ENCODE measurements at regions not wholly inside any gene's neighbourhood (a gene's known extent, or its start where the extent isn't known, plus 50 kb on each side); places are given as distances from the start of the nearest gene placed in this dataset.

GRCh38 chr11:111045874-111046273, 199.7 kb upstream of the POU2AF2 start:
- 100% methylated on average over 1 of the region's 1 CpG for WGBS (ENCODE audit: insufficient coverage)
- H3K27me3 ChIP-seq (ENCODE audit: control insufficient read depth, insufficient read depth, low read length) = no peaks in the 10 kb centered on the region
- TF ChIP-seq CTCF (IDR thresholded peaks at IDR 0.05) = no peak
- intact Hi-C loops (cut with micrococcal nuclease) = no loop called here
- ATAC-seq (no peak), DNase-seq (no peak)
- H3K4me3 ChIP-seq (ENCODE audit: low read length) = no peak overlapping the region
- H3K36me3 Mint-ChIP-seq = no peaks in the 10 kb centered on the region
- H3K27ac ChIP-seq (ENCODE audit: low read length) = no peak overlapping the region
- peaks cover 2 to 4% of the 10 kb centered on the region in 2 donors for H3K9me3 Mint-ChIP-seq
- no peaks in the 10 kb centered on the region for H3K36me3 ChIP-seq (ENCODE audit: control insufficient read depth, insufficient read depth, low read length)
- no peaks in the 10 kb centered on the region for H3K4me1 ChIP-seq (ENCODE audit: control insufficient read depth, insufficient read depth, low read length)
- H3K4me1 Mint-ChIP-seq = no peaks in the 10 kb centered on the region
- H3K4me3 Mint-ChIP-seq = no peak overlapping the region
- no peak overlapping the region for H3K27ac Mint-ChIP-seq
- H3K27me3 Mint-ChIP-seq (ENCODE audit: low read depth in 2 of 2) = peaks cover 0 to 9% of the 10 kb centered on the region in 2 donors
- no peaks in the 10 kb centered on the region for H3K9me3 ChIP-seq (ENCODE audit: control insufficient read depth, insufficient read depth, low read length)

DNA sequence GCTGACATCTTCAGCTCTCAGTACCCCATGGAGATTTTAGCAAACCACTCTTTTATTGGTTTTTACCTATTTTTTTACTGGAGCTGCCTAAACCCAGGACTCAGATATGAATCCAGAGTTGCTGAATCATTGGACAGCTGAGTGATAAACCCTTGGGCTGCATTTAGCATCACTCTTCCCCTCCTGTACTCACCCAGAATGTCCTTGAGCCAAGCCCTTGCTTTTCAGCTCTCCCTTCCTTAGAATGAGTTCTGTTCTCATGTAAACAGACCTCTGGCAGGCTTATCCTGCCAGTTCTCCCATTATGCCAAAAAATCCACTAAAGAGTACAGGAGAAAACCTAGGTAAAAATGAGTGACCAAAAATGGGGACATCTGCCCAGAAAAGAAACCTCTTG, 200.1 kb upstream of the POU2AF2 start:
- no peaks in the 10 kb centered on the region for H3K4me1 ChIP-seq (ENCODE audit: control insufficient read depth, insufficient read depth, low read length)
- no peaks in the 10 kb centered on the region for H3K4me1 Mint-ChIP-seq
- no peak for TF ChIP-seq CTCF (IDR thresholded peaks at IDR 0.05)
- DNase-seq = no peak
- peaks cover 0 to 9% of the 10 kb centered on the region in 2 donors for H3K27me3 Mint-ChIP-seq (ENCODE audit: low read depth in 2 of 2)
- no peak overlapping the region for H3K27ac ChIP-seq (ENCODE audit: low read length)
- H3K4me3 Mint-ChIP-seq = no peak overlapping the region
- H3K27ac Mint-ChIP-seq = no peak overlapping the region
- no peaks in the 10 kb centered on the region for H3K36me3 ChIP-seq (ENCODE audit: control insufficient read depth, insufficient read depth, low read length)
- H3K36me3 Mint-ChIP-seq = no peaks in the 10 kb centered on the region
- no peak overlapping the region for H3K4me3 ChIP-seq (ENCODE audit: low read length)
- no peaks in the 10 kb centered on the region for H3K9me3 ChIP-seq (ENCODE audit: control insufficient read depth, insufficient read depth, low read length)
- H3K27me3 ChIP-seq (ENCODE audit: control insufficient read depth, insufficient read depth, low read length) = no peaks in the 10 kb centered on the region
- H3K9me3 Mint-ChIP-seq = peaks cover 2 to 3% of the 10 kb centered on the region in 2 donors
- intact Hi-C loops (cut with micrococcal nuclease) = no loop called here
- no peak for ATAC-seq

- no peaks in the 10 kb centered on the region for H3K4me1 Mint-ChIP-seq
- no peak for DNase-seq
- Histone ChIP-seq H3K4me3 (ENCODE audit: low read length) (no peak overlapping the region), H3K9me3 (ENCODE audit: control insufficient read depth, insufficient read depth, low read length) (no peaks in the 10 kb centered on the region), H3K4me1 (ENCODE audit: control insufficient read depth, insufficient read depth, low read length) (no peaks in the 10 kb centered on the region), H3K27ac (ENCODE audit: low read length) (no peak overlapping the region), H3K36me3 (ENCODE audit: control insufficient read depth, insufficient read depth, low read length) (no peaks in the 10 kb centered on the region), H3K27me3 (ENCODE audit: control insufficient read depth, insufficient read depth, low read length) (no peaks in the 10 kb centered on the region)
- TF ChIP-seq CTCF (IDR thresholded peaks at IDR 0.05) = no peak
- H3K4me3 Mint-ChIP-seq = no peak overlapping the region
- peaks cover 0 to 9% of the 10 kb centered on the region in 2 donors for H3K27me3 Mint-ChIP-seq (ENCODE audit: low read depth in 2 of 2)
- intact Hi-C loops (cut with micrococcal nuclease) = no loop called here
- ATAC-seq = no peak
- H3K9me3 Mint-ChIP-seq = peaks cover 2 to 3% of the 10 kb centered on the region in 2 donors
- H3K27ac Mint-ChIP-seq = no peak overlapping the region
- WGBS (ENCODE audit: insufficient coverage) = 66% methylated on average over 6 of the region's 6 CpGs
- H3K36me3 Mint-ChIP-seq = no peaks in the 10 kb centered on the region
Observed at GRCh38 chr11:111044751-111045406, 200.6 kb upstream of the POU2AF2 start.

GRCh38 chr11:111039982-111040381, 205.5 kb upstream of the POU2AF2 start:
- WGBS (ENCODE audit: insufficient coverage) = 95% methylated on average over 3 of the region's 3 CpGs

More at GRCh38 chr11:111039982-111040381, 205.5 kb upstream of the POU2AF2 start:
- no peak overlapping the region for H3K27ac ChIP-seq (ENCODE audit: low read length)
- Mint-ChIP-seq H3K27ac (no peak overlapping the region), H3K4me3 (no peak overlapping the region), H3K9me3 (peaks cover 2 to 7% of the 10 kb centered on the region in 2 donors), H3K27me3 (ENCODE audit: low read depth in 2 of 2) (peaks cover 0 to 3% of the 10 kb centered on the region in 2 donors), H3K4me1 (no peaks in the 10 kb centered on the region), H3K36me3 (no peaks in the 10 kb centered on the region)
- intact Hi-C loops (cut with micrococcal nuclease) = no loop called here
- no peaks in the 10 kb centered on the region for H3K36me3 ChIP-seq (ENCODE audit: control insufficient read depth, insufficient read depth, low read length)
- no peaks in the 10 kb centered on the region for H3K27me3 ChIP-seq (ENCODE audit: control insufficient read depth, insufficient read depth, low read length)
- no peaks in the 10 kb centered on the region for H3K4me1 ChIP-seq (ENCODE audit: control insufficient read depth, insufficient read depth, low read length)
- no peak for DNase-seq
- no peak for ATAC-seq
- H3K9me3 ChIP-seq (ENCODE audit: control insufficient read depth, insufficient read depth, low read length) = no peaks in the 10 kb centered on the region
- TF ChIP-seq CTCF (IDR thresholded peaks at IDR 0.05) = no peak
- no peak overlapping the region for H3K4me3 ChIP-seq (ENCODE audit: low read length)
